ENCODE measurements at regions not wholly inside any gene's neighbourhood (a gene's known extent, or its start where the extent isn't known, plus 50 kb on each side); places are given as distances from the start of the nearest gene placed in this dataset.

DNA sequence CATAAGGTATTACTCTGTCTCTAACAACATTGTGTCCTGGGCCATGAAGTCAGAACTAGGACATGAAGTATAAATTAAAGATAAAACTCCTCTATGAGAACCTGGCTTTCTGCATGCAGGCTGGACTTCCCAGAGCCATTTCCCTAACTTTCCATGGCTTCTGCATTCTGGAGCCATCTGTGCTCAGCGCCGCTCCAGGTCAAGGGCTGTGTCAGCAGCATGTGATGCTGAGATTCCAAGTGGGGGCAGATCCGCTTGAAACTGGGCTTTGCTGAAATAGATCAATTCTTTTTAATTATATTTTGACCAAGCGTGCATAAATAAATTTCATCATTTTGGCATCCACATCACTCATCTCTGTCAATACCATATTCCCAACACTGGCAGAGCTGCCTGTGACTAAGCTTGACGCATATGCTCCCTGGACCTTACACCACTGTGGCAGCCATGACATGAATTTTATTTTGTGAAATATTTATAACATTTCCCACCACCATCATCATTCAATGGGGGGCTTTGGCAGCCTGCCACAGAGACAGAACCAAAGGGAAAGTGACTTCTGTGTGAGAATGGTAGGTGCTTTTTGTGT is 110.4 kb upstream of the KCNK1 start:
- TF ChIP-seq, protein P1, sequence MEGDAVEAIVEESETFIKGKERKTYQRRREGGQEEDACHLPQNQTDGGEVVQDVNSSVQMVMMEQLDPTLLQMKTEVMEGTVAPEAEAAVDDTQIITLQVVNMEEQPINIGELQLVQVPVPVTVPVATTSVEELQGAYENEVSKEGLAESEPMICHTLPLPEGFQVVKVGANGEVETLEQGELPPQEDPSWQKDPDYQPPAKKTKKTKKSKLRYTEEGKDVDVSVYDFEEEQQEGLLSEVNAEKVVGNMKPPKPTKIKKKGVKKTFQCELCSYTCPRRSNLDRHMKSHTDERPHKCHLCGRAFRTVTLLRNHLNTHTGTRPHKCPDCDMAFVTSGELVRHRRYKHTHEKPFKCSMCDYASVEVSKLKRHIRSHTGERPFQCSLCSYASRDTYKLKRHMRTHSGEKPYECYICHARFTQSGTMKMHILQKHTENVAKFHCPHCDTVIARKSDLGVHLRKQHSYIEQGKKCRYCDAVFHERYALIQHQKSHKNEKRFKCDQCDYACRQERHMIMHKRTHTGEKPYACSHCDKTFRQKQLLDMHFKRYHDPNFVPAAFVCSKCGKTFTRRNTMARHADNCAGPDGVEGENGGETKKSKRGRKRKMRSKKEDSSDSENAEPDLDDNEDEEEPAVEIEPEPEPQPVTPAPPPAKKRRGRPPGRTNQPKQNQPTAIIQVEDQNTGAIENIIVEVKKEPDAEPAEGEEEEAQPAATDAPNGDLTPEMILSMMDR (IDR thresholded peaks at IDR 0.05; ENCODE audit: low read depth, low read length): no peak
- no peak for TF ChIP-seq EZH2phosphoT487 (IDR thresholded peaks at IDR 0.05; ENCODE audit: low read depth)

Measured in OCI-LY3 (cell line).